NK-92 (cell line): ENCODE measurements at regions not wholly inside any gene's neighbourhood (a gene's known extent, or its start where the extent isn't known, plus 50 kb on each side); places are given as distances from the start of the nearest gene placed in this dataset.

Experiments
- DNase-seq: peaks from one replicate; lab custom pipeline; 2025; ENCODE audit not compliant: unreplicated experiment; lab: John Stamatoyannopoulos, UW

- DNase-seq, result no peak
Measured at GRCh38 chr2:177031438-177032180, 181.0 kb upstream of the HNRNPA3 start.

DNA sequence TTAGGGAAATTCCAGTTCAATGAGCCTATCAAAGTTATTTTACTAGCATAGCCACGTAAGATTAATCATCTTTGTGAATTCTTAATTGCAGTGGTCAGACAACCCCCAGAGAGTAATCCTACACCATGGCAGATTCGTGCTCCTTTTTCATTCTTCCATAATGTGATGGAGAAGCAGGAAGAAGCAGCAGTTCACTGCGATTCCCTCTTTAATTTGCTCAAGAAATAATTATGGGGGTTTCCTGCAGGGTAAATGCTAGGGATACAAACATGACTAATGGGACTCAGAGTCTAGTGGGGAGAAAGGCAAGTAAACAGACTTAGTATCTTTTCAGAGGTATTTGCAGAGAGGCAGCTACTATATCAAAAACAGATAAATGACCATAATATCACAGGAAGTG lies 175.8 kb upstream of the HNRNPA3 start:
- no peak for DNase-seq

GRCh38 chr2:177037569-177037968 lies 175.0 kb upstream of the HNRNPA3 start:
- no peak for DNase-seq

- DNase-seq, result no peak
Measured at GRCh38 chr2:177038787-177039484, 173.7 kb upstream of the HNRNPA3 start.

- no peak for DNase-seq
Measured at GRCh38 chr2:177042311-177042710, 170.3 kb upstream of the HNRNPA3 start.

DNA sequence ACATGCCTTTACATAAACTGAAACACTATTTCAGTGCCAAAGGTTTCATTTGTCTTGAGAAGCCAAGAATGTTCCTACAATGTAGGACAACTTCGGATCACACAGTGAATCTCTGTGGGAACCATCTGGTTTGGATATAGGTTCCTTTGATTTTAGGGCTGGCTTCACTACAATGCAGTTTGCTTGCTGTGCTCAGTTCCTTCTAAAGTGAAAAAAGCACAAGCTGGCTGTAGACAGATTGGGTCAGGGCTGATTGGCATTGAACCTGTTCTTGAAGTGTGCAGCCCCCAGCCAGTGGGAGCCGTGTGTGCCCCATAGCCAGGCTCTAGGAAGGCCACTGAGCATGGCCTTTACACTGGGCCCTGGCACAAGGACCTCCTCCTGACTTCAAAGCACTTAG lies 167.9 kb upstream of the HNRNPA3 start:
- DNase-seq, result no peak

- no peak for DNase-seq
Measured at GRCh38 chr2:177048981-177049380, 163.6 kb upstream of the HNRNPA3 start.

- DNase-seq, result no peak
Measured at GRCh38 chr2:177051278-177051677, 161.3 kb upstream of the HNRNPA3 start.

DNA sequence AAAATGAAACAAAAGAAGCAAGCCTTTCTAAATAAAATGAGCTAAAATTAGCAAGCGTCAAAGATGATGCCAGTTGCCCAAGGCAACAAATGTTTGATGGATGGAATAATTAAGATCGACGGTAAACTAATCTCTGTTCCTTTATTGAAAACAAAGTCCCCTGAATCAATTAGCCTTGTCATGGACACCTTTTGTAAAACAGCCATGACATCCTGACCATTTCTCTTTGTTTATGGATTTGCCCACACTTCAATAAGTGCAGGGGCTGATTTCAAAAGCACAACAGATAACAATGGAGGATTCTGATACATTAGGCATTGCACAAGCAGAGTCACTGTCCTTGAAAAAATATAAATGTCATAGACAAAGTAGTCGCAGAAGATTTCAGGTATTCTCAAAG lies 160.1 kb upstream of the HNRNPA3 start:
- DNase-seq, result no peak

DNA sequence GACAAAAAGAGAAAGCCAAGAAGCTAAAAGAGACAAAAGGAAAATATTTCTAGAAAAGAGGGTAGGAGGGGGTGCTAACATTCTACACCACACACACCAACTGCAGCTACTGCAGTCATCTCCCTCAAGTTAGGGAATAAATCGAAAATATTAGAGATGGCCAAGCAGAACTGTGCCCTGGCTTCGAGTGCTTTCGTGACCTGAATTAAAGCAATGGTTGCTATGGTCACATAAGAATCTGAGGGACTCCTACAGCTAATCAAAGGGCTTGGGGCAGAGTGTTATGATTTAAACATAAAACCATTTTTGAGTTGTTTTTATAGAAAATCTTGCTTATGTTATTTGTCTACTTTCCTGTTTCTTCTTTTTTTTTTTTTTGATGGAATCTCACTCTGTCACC lies 159.6 kb upstream of the HNRNPA3 start:
- no peak for DNase-seq

DNA sequence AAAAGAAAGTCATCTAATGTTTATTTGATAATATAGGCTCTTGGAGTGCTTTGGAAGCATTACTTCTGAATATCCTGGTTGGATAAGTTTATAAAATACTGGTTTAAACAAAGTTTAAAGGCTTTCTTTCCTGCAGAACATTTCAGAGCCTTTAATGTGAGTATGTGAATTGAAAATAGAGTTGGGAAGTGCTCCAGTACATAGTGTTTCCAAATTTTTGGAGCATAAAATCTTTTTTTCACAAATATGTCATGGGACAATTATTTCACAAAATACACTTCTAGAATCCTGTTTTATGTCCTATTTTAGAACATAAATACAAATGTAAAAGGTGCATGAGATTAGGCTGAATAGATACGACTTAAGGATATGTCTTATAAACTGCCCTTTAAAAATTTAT lies 158.9 kb upstream of the HNRNPA3 start:
- DNase-seq, result no peak

DNA sequence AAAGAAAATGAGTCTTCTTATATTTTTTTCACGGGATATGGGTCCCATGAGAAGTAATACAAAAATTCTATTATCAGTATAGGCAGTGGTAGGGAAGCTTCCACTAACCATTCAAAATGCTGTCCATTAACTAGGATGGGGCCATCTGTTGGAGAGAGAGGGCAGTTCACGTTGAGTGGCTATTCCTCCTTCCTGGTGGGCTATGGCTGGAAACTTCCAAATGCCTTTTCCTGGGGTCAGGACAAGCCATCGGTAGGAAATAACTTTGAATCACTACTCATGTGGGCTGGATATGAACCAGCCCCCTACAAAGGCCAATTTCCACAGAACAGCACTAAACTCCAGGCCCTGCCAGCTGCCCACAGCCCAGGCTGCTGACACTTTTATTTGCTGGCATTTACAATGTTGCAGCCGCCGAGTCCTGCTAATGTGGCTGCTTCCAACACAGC lies 156.1 kb upstream of the HNRNPA3 start:
- no peak for DNase-seq

DNA sequence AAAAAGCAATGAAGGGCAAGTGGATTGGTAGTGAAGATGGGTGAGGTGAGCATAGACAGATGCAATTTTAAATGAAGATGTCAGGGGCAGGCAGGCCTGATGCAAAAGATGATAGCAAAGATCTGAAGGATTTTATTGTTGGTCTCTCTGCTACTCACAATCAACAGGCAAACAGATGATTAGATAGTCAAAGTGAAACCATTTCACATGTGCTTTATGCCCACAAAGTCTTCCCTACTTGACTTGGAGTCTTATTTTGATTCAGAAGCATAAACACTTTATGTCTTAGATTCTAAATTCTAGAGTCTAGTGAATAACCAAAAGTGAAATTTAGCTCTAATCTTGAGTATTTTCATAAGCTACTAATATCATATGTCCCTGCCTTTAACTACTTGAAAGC lies 153.8 kb upstream of the HNRNPA3 start:
- DNase-seq, result no peak

- DNase-seq, result no peak
Measured at GRCh38 chr2:177059293-177059692, 153.3 kb upstream of the HNRNPA3 start.

DNA sequence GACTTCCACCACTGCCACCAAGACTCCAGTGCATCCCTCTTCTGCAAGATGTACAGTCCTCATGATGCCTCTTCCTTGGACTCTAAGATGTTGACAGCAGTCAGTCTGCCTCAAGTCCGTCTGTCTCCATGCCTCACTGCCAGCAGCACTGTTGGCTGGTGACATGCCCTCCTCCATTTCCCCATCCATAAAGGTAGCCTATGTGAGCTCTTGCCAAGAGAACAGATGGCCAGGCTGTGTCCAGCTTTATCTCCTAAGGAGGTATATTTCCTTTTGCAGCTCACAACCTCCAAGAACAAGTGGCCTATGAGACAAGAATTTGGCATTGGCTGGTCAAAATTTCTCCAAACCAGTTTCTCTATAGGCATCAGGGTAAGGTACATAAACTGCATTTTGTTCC lies 149.3 kb upstream of the HNRNPA3 start:
- DNase-seq, result no peak

- DNase-seq, result no peak
Measured at GRCh38 chr2:177064422-177064821, 148.2 kb upstream of the HNRNPA3 start.

GRCh38 chr2:177068967-177069366 lies 143.6 kb upstream of the HNRNPA3 start:
- DNase-seq, result no peak

DNA sequence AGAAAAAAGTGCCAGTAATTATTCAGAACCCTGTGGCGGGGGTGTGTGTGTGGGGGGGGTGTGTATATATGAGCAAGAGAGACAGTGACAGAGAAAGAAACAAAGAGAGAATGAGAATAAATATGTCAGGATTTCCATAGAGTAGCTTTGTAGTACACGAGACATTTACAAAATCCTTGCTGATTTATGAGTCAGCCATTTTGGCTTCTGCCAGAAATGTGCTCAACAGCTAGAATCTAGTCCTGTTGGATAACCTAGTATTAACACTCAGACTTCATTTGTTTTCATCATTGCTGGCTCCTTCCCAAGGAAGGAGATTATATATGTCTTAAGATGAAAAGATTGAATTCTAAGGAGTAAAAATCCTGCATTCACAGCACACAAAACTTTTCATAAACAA lies 140.5 kb upstream of the HNRNPA3 start:
- DNase-seq, result no peak

- DNase-seq, result no peak
Measured at GRCh38 chr2:177073611-177074010, 139.0 kb upstream of the HNRNPA3 start.

DNA sequence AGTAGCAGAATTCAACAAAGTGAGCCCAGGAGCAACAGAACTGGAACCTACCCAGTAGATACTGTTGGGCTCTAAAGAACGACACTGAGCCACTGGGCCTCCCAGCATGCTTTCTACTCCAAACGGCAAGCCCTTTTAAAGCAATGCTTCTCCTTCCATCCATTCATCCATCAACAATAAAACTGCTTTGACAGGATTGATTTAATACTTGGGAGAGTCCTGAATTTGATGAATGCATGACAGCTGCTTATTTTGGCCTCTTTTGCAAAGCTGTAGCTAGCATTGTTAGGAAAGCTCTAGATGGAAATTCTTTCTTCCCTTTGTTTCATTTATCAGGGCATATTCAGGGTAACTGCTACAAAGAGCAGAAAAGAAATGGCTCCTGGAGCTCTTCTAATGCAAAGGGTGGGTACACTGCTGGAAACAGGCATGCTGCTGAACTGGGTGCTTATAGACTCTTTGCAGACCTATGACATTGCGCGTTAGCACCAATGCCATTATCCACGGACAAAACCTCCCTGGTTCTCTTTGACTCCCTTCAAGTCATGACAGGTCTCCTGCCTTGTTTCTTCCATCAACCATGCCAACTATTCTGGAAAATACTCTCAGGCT lies 138.4 kb upstream of the HNRNPA3 start:
- DNase-seq, result no peak

DNA sequence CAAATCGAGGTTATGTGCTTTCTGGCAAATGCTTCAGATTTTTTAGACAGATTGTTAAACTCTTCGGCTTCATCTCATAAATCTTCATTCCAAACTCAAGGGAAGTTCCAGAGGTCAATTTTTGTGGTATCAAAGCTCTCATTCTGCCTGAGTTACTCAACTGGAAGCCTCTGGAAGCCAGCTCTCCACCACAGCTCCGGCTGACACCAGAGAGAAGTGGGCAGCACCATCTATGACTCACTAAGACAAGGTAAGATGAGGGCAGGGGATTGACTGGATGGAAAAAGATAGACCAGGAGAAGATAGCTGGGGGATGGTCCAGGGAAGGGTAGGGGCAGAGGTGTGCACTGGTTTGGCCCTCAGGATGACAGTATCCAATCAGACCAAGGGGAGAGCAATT lies 137.3 kb upstream of the HNRNPA3 start:
- DNase-seq, result no peak

DNA sequence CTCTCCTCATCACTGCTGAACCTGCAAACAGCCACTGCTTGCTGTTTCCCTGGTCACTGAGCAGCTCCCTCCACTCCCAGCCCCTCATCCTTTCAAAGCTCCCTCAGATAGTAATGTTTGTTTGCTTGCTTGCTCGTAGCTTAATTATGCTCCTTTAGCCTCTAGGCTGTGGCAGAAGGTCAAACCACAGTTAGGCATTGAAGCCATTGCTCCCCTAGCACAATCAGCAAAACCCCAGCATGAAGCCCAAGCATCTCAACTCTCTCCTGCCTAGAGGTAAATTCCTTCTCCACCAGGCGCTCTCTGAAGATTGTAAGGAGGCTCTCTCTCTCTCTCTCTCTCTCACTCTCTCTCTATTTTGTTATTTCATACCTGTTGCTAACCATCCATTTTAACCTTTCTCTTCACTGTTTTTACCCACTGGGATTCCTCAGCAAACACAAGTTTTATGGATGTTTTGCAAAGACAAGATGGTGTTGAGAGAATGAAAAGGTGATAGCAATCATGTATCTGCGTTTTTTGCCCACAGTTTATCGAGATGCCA lies 135.9 kb upstream of the HNRNPA3 start:
- no peak for DNase-seq
